Panc1 (cell line): ENCODE measurements at regions not wholly inside any gene's neighbourhood (a gene's known extent, or its start where the extent isn't known, plus 50 kb on each side); places are given as distances from the start of the nearest gene placed in this dataset.

Experiments
- ATAC-seq: fragments of 200-7000 bp; cut with Tn5 transposase; 2 replicates; pipeline ENCODE4 v1.9.1; 2020; ENCODE audit warnings: mild to moderate bottlenecking, moderate library complexity
- BruUV-seq: library from RNA; stranded (reverse); fragments of 400-500 nt; replicated peaks from 2 replicates; lab custom pipeline; 2021; lab: Mats Ljungman, UMichigan
- CTCF ChIA-PET: fragments of 300-600 bp; sonication (Branson Sonifier 250); formaldehyde crosslinking; loops from one replicate; lab custom pipeline; 2022; ENCODE audit warnings: antibody characterized with exemption; lab: Charles Lee
- POLR2A ChIA-PET: fragments of 300-600 bp; sonication (Branson Sonifier 250); formaldehyde crosslinking; loops from one replicate; lab custom pipeline; 2022; ENCODE audit warnings: antibody characterized with exemption; lab: Charles Lee
- DNase-seq: peaks from one replicate; pipeline ENCODE4 v3.0.0-alpha.2; 2010; ENCODE audit warnings: low read depth, low spot score
- H3K27ac ChIP-seq: 2 replicates; pipeline ENCODE4 v1.5.1; 2011; ENCODE audit warnings: mild to moderate bottlenecking, low read length, inconsistent platforms
- H3K27me3 ChIP-seq: fragments of 200-500 bp; sonication (Bioruptor generic); 2 replicates; pipeline ENCODE4 v1.6.0; 2014; ENCODE audit warnings: low read length, inconsistent platforms; ENCODE audit not compliant: control insufficient read depth, insufficient read depth
- H3K36me3 ChIP-seq: fragments of 200-500 bp; sonication (Bioruptor generic); 2 replicates; pipeline ENCODE4 v1.5.1; 2014; ENCODE audit warnings: inconsistent platforms, mild to moderate bottlenecking, low read length, moderate library complexity; ENCODE audit not compliant: control insufficient read depth, insufficient read depth
- H3K4me1 ChIP-seq: 2 replicates; pipeline ENCODE4 v1.5.1; 2011; ENCODE audit warnings: inconsistent platforms, mild to moderate bottlenecking, low read length, moderate library complexity; ENCODE audit not compliant: control insufficient read depth, insufficient read depth
- H3K4me3 ChIP-seq, 2 experiments: 2 replicates each; pipeline ENCODE4 v1.5.1; 2011 to 2012; ENCODE audit warnings: low read depth in 2 of 2, low read length in 2 of 2, mild to moderate bottlenecking in 2 of 2, inconsistent platforms in 1 of 2, moderate library complexity in 1 of 2
- H3K9me3 ChIP-seq: fragments of 200-500 bp; sonication (Bioruptor generic); 2 replicates; pipeline ENCODE4 v1.5.1; 2014; ENCODE audit warnings: low read depth, mild to moderate bottlenecking, inconsistent platforms, low read length, moderate library complexity; ENCODE audit not compliant: control insufficient read depth, insufficient read depth
- CTCF ChIP-seq: fragments of 450-650 bp; IDR thresholded peaks from 2 replicates; pipeline ENCODE4 v1.5.1; 2017; ENCODE audit warnings: mild to moderate bottlenecking
- POLR2AphosphoS5 ChIP-seq: IDR thresholded peaks from 2 replicates; pipeline ENCODE4 v1.6.1; 2012; ENCODE audit warnings: mild to moderate bottlenecking, low read depth, low read length, moderate library complexity
- REST ChIP-seq, 2 experiments: IDR thresholded peaks; 2 replicates each; pipeline ENCODE4 v1.6.1; 2011 to 2012; ENCODE audit warnings: low read depth in 2 of 2, control low read depth in 1 of 2, low read length in 1 of 2, mild to moderate bottlenecking in 1 of 2, moderate library complexity in 1 of 2; ENCODE audit not compliant: insufficient read depth in 1 of 2
- SIN3A ChIP-seq: IDR thresholded peaks from 2 replicates; pipeline ENCODE4 v1.6.1; 2012; ENCODE audit warnings: low read depth, mild to moderate bottlenecking, low read length, moderate library complexity, borderline replicate concordance; ENCODE audit not compliant: insufficient read depth
- TCF7L2 ChIP-seq: IDR thresholded peaks from 2 replicates; pipeline ENCODE4 v1.6.1; 2011; ENCODE audit warnings: mild to moderate bottlenecking, low read depth, low read length, inconsistent platforms
- in situ Hi-C: cut with HindIII; loops from 2 replicates; pipeline ENCODE4 v1.10.0; 2016; ENCODE audit warnings: low sequenced_read_pairs, low pct_unique_long_range_greater_than_20kb
- intact Hi-C: fragments of 100-400 bp; cut with micrococcal nuclease; formaldehyde crosslinking; loops from one replicate; pipeline ENCODE4 v1.10.0; 2022; ENCODE audit not compliant: unreplicated experiment

- no peak for TF ChIP-seq CTCF
- TF ChIP-seq TCF7L2 = no peak
- no peak for TF ChIP-seq POLR2AphosphoS5
- POLR2A ChIA-PET = no interaction called here
- no peaks in the 10 kb centered on the region for H3K4me1 ChIP-seq
- intact Hi-C loops (no loop called here), in situ Hi-C loops (no loop called here)
- H3K27ac ChIP-seq = no peak overlapping the region
- ATAC-seq = no peak
- no peaks in the 10 kb centered on the region for H3K36me3 ChIP-seq
- BruUV-seq = no TSS peak
- no peaks in the 10 kb centered on the region for H3K9me3 ChIP-seq
- DNase-seq = no peak
- H3K4me3 ChIP-seq = no peak overlapping the region
- no peaks in the 10 kb centered on the region for H3K27me3 ChIP-seq
- CTCF ChIA-PET = no interaction called here
Measured at GRCh38 chr2:199113111-199113510, 344.6 kb downstream of the SATB2 start.

DNA sequence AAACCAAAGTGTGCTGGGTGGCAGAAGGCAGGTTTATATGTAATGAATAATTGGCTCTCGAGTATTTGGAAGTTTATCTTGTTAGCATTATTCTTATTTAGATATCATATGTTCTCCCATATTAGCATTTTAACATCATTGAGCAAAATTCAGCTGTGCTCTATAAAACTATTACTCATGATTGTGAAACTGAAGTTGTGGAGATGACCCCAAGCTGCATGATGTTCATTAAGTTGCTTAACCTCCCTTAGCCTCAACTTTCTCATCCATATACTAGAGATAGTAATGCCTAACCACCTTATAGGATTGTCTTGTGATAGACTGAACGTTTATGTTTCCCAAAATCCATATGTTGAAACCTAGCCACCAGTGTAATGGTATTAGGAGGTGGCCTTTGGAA is 346.3 kb downstream of the SATB2 start:
- no TSS peak for BruUV-seq
- Histone ChIP-seq H3K27me3 (no peaks in the 10 kb centered on the region), H3K4me3 (no peak overlapping the region), H3K9me3 (no peaks in the 10 kb centered on the region), H3K27ac (no peak overlapping the region), H3K36me3 (no peaks in the 10 kb centered on the region), H3K4me1 (no peaks in the 10 kb centered on the region)
- in situ Hi-C loops (no loop called here), intact Hi-C loops (no loop called here)
- ChIA-PET CTCF (no interaction called here), POLR2A (no interaction called here)
- no peak for DNase-seq
- no peak for TF ChIP-seq CTCF
- TF ChIP-seq POLR2AphosphoS5 = no peak
- TF ChIP-seq TCF7L2 = no peak
- no peak for TF ChIP-seq SIN3A
- no peak for TF ChIP-seq REST (IDR thresholded peaks at IDR 0.05; ENCODE audit: insufficient read depth in 1 of 2, low read depth in 2 of 2, low read length in 1 of 2)
- ATAC-seq = no peak

- Histone ChIP-seq H3K9me3 (no peaks in the 10 kb centered on the region), H3K27ac (no peak overlapping the region), H3K27me3 (no peaks in the 10 kb centered on the region; the same call in 1 of the 2 replicates), H3K4me3 (no peak overlapping the region), H3K4me1 (no peaks in the 10 kb centered on the region), H3K36me3 (no peaks in the 10 kb centered on the region)
- in situ Hi-C loops = no loop called here
- DNase-seq (no peak), ATAC-seq (no peak)
- BruUV-seq = no TSS peak
- ChIA-PET POLR2A (no interaction called here), CTCF (no interaction called here)
- intact Hi-C loops = no loop called here
- no peak for TF ChIP-seq POLR2AphosphoS5
Measured at GRCh38 chr2:199108056-199108455, 349.7 kb downstream of the SATB2 start.
